ENCODE measurements at regions not wholly inside any gene's neighbourhood (a gene's known extent, or its start where the extent isn't known, plus 50 kb on each side); places are given as distances from the start of the nearest gene placed in this dataset.

GRCh38 chr6:114595591-114595990 lies 252.8 kb upstream of the HS3ST5 start:
- DNase-seq (ENCODE audit: insufficient read length, low spot score) (no peak), FAIRE-seq (no peak)
- TF ChIP-seq CTCF (IDR thresholded peaks at IDR 0.05; ENCODE audit: insufficient read depth, missing control alignments), result no peak

GRCh38 chr6:114595186-114595585 lies 252.4 kb upstream of the HS3ST5 start:
- TF ChIP-seq CTCF (IDR thresholded peaks at IDR 0.05; ENCODE audit: insufficient read depth, missing control alignments), result no peak
- no peak for FAIRE-seq
- no peak for DNase-seq (ENCODE audit: insufficient read length, low spot score)

- no peak for DNase-seq (ENCODE audit: insufficient read length, low spot score)
- FAIRE-seq, result no peak
- no peak for TF ChIP-seq CTCF (IDR thresholded peaks at IDR 0.05; ENCODE audit: insufficient read depth, missing control alignments)
These were observed 249.7 kb upstream of the HS3ST5 start for GRCh38 chr6:114592506-114592905.

- no peak for TF ChIP-seq CTCF (IDR thresholded peaks at IDR 0.05; ENCODE audit: insufficient read depth, missing control alignments)
- DNase-seq (ENCODE audit: insufficient read length, low spot score) (no peak), FAIRE-seq (no peak)
These were observed 245.9 kb upstream of the HS3ST5 start for GRCh38 chr6:114588726-114589125.

GRCh38 chr6:114586298-114586697 lies 243.5 kb upstream of the HS3ST5 start:
- DNase-seq (ENCODE audit: insufficient read length, low spot score) (no peak), FAIRE-seq (no peak)
- no peak for TF ChIP-seq CTCF (IDR thresholded peaks at IDR 0.05; ENCODE audit: insufficient read depth, missing control alignments)

- TF ChIP-seq CTCF (IDR thresholded peaks at IDR 0.05; ENCODE audit: insufficient read depth, missing control alignments), result no peak
- DNase-seq (ENCODE audit: insufficient read length, low spot score), result no peak
- no peak for FAIRE-seq
These were observed 238.5 kb upstream of the HS3ST5 start for GRCh38 chr6:114581293-114581692.

GRCh38 chr6:114580882-114581281 lies 238.1 kb upstream of the HS3ST5 start:
- no peak for FAIRE-seq
- no peak for TF ChIP-seq CTCF (IDR thresholded peaks at IDR 0.05; ENCODE audit: insufficient read depth, missing control alignments)

More at GRCh38 chr6:114580882-114581281, 238.1 kb upstream of the HS3ST5 start:
- no peak for DNase-seq (ENCODE audit: insufficient read length, low spot score)
